ENCODE measurements at regions not wholly inside any gene's neighbourhood (a gene's known extent, or its start where the extent isn't known, plus 50 kb on each side); places are given as distances from the start of the nearest gene placed in this dataset.

- DNase-seq (ENCODE audit: low read depth in 1 of 2, low spot score in 1 of 2), result no peak
- H3K27me3 ChIP-seq (ENCODE audit: insufficient read depth, poor library complexity, severe bottlenecking), result no peaks in the 10 kb centered on the region
- H3K27ac ChIP-seq (replicated peaks), result no peak overlapping the region
- TF ChIP-seq CTCF (IDR thresholded peaks at IDR 0.05; ENCODE audit: insufficient read depth, low read length) (no peak), GABPA (IDR thresholded peaks at IDR 0.05; ENCODE audit: low read depth) (no peak), POLR2AphosphoS5 (IDR thresholded peaks at IDR 0.05; ENCODE audit: low read depth) (no peak), REST (IDR thresholded peaks at IDR 0.05; ENCODE audit: insufficient replicate concordance, low read depth) (no peak), SPI1 (IDR thresholded peaks at IDR 0.05; ENCODE audit: borderline replicate concordance, low read depth) (no peak)
- H3K4me3 ChIP-seq (replicated peaks; ENCODE audit: insufficient read depth, low read length), result no peak overlapping the region
Observed at GRCh38 chr4:96763546-96763945, 923.7 kb downstream of the PDHA2 start.

- no peak overlapping the region for H3K27ac ChIP-seq (replicated peaks)
- DNase-seq (ENCODE audit: low read depth in 1 of 2, low spot score in 1 of 2), result no peak
- H3K27me3 ChIP-seq (ENCODE audit: insufficient read depth, poor library complexity, severe bottlenecking), result no peaks in the 10 kb centered on the region
- no peak for TF ChIP-seq POLR2AphosphoS5 (IDR thresholded peaks at IDR 0.05; ENCODE audit: low read depth)
- TF ChIP-seq CTCF (IDR thresholded peaks at IDR 0.05; ENCODE audit: insufficient read depth, low read length), result no peak
- TF ChIP-seq SPI1 (IDR thresholded peaks at IDR 0.05; ENCODE audit: borderline replicate concordance, low read depth), result no peak
- no peak for TF ChIP-seq GABPA (IDR thresholded peaks at IDR 0.05; ENCODE audit: low read depth)
- no peak for TF ChIP-seq REST (IDR thresholded peaks at IDR 0.05; ENCODE audit: insufficient replicate concordance, low read depth)
- H3K4me3 ChIP-seq (replicated peaks; ENCODE audit: insufficient read depth, low read length), result no peak overlapping the region
Observed at GRCh38 chr4:96766359-96766758, 926.5 kb downstream of the PDHA2 start.

DNA sequence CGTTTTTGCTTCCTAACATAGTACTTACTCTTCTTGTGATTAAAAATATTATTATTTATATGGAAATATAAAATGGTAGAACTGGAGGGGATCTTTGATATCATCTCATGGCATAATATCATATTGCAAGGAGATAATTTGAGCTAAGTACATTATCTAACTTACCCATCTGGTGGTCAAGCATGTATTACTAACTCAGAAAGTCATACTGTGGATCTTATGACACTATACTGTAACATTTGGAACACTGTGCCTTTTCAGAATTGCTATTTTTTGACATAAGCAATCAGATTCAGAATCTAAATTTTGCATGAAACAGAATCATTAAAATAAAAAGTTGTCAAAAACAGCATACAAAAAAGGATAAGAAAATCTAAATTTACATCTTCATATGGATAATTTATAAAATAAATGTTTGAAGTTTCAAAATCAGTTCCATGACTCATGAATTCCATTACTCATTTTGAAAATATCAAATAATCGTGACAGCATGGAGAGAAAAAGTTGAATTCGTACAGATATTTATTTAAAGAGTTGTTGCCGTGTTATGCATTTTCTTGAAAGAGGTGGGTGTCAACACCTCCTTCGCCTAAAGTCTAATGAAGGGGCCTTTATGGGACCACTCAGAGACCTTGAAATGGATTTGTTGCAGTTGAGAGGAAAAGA, 928.1 kb downstream of the PDHA2 start:
- TF ChIP-seq REST (IDR thresholded peaks at IDR 0.05; ENCODE audit: insufficient replicate concordance, low read depth) (no peak), CTCF (IDR thresholded peaks at IDR 0.05; ENCODE audit: insufficient read depth, low read length) (no peak), POLR2AphosphoS5 (IDR thresholded peaks at IDR 0.05; ENCODE audit: low read depth) (no peak), GABPA (IDR thresholded peaks at IDR 0.05; ENCODE audit: low read depth) (no peak), SPI1 (IDR thresholded peaks at IDR 0.05; ENCODE audit: borderline replicate concordance, low read depth) (no peak)
- no peaks in the 10 kb centered on the region for H3K27me3 ChIP-seq (ENCODE audit: insufficient read depth, poor library complexity, severe bottlenecking)
- no peak overlapping the region for H3K4me3 ChIP-seq (replicated peaks; ENCODE audit: insufficient read depth, low read length)
- DNase-seq (ENCODE audit: low read depth in 1 of 2, low spot score in 1 of 2), result no peak
- no peak overlapping the region for H3K27ac ChIP-seq (replicated peaks)

All from HL-60 (cell line).